ENCODE measurements at regions not wholly inside any gene's neighbourhood (a gene's known extent, or its start where the extent isn't known, plus 50 kb on each side); places are given as distances from the start of the nearest gene placed in this dataset.
"Not testable (repeated sequence)": the region's sequence is repeated elsewhere in the genome, so short reads cannot be mapped to it uniquely, and the experiment has no call there.

DNA sequence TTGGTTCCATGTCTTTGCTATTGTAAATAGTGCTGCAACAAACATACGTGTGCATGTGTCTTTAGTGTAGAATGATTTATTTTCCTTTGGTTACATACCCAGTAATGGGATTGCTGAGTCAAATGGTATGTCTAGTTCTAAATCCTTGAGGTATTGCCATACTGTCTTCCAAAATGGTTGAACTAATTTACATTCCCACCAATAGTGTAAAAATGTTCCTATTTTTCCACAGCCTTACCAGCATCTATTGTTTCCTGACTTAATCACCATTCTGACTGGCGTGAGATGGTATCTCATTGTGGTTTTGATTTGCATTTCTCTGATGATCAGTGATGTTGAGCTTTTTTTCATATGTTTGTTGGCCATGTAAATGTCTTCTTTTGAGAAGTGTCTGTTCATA is 226.6 kb downstream of the ETAA1 start:
- DNase-seq (ENCODE audit: low read depth in 2 of 2): not testable (repeated sequence)

- no peak for DNase-seq (ENCODE audit: low read depth in 2 of 2)
Measured at GRCh38 chr2:67625178-67625577, 228.0 kb downstream of the ETAA1 start.

DNA sequence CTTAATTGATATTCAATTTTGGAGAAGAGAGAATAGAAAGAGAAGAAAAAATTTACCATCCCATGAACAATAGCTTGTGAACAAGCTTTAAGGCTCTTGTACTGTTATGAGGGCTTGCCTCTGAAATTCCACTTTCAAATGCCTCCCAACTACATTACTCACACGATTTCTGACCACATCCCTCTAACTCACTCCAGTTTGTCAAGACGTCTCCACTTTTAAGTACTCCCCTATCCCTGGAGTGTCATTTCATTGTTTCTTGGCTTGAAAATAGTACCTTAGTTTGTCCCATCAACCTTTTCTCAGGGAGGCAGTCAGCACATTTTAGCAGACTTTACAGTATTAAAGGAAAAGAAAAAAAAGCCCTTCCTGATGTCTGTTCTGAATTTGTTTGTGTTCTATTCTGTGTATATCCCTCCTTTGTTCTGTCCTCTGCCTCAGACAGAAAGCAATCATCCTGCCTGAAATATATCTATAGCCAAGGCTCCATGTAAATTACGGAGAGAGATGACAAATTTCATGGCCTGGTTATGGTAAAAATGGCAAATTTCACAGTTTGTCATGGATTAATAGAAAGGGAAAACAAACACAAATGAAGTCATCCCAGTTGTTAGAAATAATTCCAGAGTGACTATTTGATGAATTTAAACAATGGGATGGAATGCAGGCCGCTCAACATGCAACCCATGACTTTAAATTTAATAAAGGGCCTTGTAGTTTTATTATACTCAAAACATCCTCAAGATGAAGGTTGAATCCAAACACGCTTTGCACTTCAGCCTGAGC is 228.8 kb downstream of the ETAA1 start:
- no peak for DNase-seq (ENCODE audit: low read depth in 2 of 2)

DNA sequence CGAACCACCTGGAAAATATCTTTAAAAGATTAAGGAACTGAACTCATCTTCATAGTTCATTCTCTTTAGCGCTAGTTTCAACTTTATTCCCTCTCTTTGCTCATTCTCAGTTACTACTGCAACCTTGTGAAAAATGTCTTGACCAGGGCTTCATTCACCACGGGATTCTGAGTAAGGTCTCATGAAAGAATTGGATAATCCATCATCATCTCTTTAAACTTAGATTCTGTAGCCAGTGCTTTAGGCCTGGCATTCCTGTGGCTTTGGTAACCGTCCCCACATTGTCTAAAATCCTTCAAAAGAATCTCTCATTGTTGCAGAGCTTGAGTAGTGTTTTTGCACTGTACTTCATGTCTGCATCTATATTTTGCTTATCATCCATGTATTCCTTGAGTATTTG is 229.5 kb downstream of the ETAA1 start:
- DNase-seq (ENCODE audit: low read depth in 2 of 2): no peak

GRCh38 chr2:67627456-67628207 is 230.5 kb downstream of the ETAA1 start:
- DNase-seq (ENCODE audit: low read depth in 2 of 2): no peak

- DNase-seq (ENCODE audit: low read depth in 2 of 2): no peak
Measured at GRCh38 chr2:67628892-67629291, 231.8 kb downstream of the ETAA1 start.

DNA sequence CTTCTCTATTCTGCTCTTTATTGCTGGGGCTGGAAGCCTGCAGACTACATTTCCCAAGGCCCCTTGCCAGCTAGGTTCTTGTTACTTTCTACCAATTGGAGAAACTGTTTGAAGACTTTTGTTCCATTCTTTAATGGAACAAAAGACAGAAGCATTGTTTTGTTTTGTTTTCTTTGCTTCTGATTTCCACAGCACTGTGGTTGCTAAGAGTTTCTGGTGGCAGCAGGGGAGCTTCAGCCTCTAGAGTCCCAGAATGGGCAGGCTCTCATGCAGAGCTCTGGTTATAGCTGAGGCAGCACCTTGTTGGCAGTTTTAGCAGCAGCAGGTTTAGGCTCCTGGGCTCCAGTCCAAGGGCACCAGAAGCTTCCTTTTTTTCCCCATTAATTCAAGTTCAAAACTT is 234.3 kb downstream of the ETAA1 start:
- DNase-seq (ENCODE audit: low read depth in 2 of 2): no peak

DNA sequence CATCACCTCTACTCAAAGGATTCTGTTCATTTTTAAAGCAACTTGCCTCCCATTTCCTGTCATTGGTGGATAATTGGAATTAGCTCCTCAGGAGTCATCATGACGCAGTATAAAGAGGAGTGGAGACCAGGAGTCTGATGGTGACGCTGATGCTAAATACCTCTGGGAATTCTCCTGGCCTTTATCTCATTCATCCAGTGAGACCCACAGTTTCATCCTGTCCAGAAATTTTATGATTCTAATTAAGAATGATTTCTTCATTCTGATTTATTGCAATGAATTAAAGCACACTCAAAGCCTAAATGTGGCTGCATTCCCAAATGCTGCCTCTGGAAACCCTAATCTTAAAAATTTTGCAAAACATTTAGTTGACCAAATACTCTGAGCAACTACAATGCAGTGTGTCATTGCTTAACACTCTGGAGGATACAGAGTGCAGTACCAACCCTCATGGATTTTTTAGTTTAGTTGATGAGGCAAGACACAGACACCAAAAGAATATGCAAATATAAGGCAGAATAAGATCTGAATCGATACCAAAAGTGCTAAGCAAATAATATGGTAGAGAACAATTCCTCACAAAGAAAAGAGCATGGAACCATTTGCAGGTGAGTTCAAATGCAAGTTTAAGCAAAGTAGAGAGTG is 236.2 kb downstream of the ETAA1 start:
- no peak for DNase-seq (ENCODE audit: low read depth in 2 of 2)

- DNase-seq (ENCODE audit: low read depth in 2 of 2): no peak
Measured at GRCh38 chr2:67638146-67638545, 241.0 kb downstream of the ETAA1 start.

DNA sequence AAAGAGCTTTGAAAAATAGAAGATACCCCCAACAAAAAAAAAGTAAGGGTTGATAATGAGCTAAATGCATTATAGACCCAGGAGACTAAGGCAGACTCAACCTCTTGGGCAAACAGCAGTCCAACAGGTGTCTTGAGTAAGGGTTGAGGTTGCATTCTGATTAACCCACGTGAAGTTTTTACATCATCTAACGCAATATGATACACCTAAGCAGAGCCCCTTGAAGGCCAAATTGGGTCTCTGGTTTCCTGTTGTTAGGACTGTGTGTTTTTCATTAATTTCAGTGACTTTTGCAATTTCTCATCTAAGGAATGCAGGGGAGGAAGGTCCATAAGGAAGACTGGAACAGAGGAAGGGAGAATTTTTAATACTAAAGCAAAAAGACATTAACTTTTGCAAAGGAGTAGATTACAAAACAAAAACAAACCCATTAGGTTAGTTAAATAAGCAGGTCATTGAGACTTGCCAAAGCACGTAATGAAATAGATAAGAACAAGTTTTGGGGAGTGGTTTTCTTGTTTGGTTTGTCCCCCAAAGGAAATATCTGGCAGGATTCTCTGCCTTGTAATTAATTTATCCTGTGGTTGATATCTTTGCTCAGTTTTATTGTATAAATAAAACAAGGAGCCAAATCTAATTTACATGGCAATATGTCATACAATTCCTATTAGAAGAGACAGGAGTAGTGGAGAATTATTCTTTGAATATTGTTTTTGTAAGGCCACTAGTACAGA is 244.3 kb downstream of the ETAA1 start:
- no peak for DNase-seq (ENCODE audit: low read depth in 2 of 2)

- DNase-seq (ENCODE audit: low read depth in 2 of 2): no peak
Measured at GRCh38 chr2:67642046-67642382, 244.9 kb downstream of the ETAA1 start.

DNA sequence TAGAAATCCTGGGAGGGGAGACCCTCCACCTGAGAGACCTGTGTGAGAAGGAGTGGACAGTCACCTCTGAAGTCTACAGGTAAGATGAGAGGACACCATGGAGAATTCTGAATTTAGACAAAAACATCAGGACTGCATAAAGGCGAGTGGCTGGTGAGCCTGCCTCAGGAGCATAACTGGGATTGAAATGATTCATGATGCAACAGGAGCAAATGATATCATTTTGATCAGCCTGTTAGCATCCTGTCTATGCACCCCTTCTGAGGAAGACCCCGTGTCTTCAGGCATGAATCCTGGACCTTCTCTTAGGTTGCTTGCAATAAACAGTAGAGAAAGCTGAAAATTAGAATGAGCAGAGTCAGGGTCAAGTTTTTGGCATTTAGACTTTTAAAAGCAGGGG is 245.8 kb downstream of the ETAA1 start:
- DNase-seq (ENCODE audit: low read depth in 2 of 2): no peak

- no peak for DNase-seq (ENCODE audit: low read depth in 2 of 2)
Measured at GRCh38 chr2:67645280-67646138, 248.4 kb downstream of the ETAA1 start.

- no peak for DNase-seq (ENCODE audit: low read depth in 2 of 2)
Measured at GRCh38 chr2:67646714-67647333, 249.7 kb downstream of the ETAA1 start.

DNA sequence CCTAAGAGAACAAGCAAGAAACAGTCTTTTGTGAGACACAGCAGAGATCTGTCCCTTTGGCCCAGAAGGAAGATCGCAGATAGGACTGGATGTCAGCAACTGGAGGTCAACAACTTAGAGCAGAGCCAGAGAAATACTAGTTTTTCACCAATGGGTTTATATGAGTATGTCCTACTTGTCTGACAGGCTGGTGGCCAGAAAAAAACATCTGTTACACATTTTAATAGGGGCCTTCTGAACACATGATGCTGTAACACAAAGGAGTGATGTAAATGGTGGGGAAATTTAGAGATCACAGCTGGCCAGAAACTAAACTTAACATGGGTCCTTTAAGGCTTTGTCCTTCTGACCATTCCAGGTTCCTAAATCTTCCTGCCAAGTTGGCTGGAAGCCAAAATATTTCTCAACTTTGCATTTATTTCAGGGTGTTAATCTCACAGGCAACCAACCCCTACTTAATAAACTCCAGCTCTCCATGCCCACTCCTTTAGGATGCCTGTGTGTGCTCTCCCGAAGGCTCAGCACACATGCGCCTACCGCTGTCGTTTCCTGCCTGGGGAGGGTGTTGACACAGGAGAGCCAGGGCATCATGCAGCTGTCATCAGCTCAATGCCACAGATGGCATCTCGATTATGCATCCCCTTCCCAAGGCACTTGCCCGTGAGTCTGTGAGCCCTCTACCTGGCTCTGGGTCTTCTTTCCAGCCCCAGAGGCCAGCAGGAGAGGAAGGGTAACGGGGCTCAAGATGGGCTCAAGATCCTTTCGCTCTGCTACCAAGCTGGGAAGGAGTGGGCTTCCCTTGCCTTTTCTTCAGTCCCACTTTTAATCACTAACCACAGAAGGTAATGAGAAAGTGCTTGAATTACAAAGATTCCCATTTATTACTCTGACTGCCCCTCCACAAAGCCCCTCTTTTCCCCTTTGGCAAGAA is 252.5 kb downstream of the ETAA1 start:
- DNase-seq (ENCODE audit: low read depth in 2 of 2): no peak

- DNase-seq (ENCODE audit: low read depth in 2 of 2): no peak
Measured at GRCh38 chr2:67650291-67651133, 253.4 kb downstream of the ETAA1 start.

- DNase-seq (ENCODE audit: low read depth in 2 of 2): no peak
Measured at GRCh38 chr2:67651565-67651964, 254.4 kb downstream of the ETAA1 start.

DNA sequence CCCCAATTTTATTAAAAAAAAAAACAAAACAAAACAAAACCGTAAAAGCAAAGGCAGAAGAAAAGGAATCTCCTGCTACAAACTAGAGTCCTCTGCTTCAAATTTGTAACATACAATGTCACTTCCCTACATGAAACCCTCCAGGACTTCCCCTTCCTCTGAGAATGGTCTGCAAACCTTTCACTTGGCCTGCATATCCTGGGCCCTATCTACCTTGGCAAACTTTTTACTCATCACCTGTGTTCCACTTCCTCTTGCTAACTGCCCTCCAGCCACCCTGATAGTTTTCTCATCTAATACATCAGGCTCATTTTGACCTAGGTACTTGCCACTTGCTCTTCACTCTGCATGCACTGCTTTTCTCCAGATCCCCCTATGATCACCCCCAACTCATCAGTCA is 255.5 kb downstream of the ETAA1 start:
- DNase-seq (ENCODE audit: low read depth in 2 of 2): no peak

DNA sequence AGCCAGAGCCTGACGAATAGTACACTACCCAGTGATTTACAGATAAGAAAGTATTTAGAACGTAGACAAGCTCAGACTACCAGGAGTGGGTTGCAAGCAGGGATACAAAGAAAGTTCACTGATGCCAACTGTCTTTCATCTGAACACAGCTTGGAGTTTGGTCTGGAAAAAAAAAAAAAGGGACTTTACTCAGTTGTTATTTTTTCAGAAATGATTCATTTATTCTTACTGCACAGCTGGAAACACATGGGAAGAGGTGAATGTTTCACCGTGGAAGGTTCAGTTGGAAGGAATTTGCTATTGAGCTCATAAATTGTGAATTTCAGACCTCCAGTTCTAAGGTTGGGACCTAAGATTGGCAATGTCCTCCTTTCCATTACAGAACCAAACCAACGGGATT is 259.7 kb downstream of the ETAA1 start:
- no peak for DNase-seq (ENCODE audit: low read depth in 2 of 2)
